Activated CD4-positive, alpha-beta memory T cell treated with anti-CD3 and anti-CD28 coated beads for 36 hours (primary cell): ENCODE measurements at regions not wholly inside any gene's neighbourhood (a gene's known extent, or its start where the extent isn't known, plus 50 kb on each side); places are given as distances from the start of the nearest gene placed in this dataset.
"Not testable (repeated sequence)": the region's sequence is repeated elsewhere in the genome, so short reads cannot be mapped to it uniquely, and the experiment has no call there.

Experiments used
- CTCF ChIA-PET: fragments of 350-600 bp; sonication (Branson Sonifier 250); formaldehyde crosslinking; loops from one replicate; lab custom pipeline; 2021; ENCODE audit warnings: antibody characterized with exemption, inconsistent platforms; lab: Charles Lee
- POLR2A ChIA-PET: fragments of 350-600 bp; sonication (Branson Sonifier 250); formaldehyde crosslinking; loops from one replicate; lab custom pipeline; 2021; ENCODE audit warnings: antibody characterized with exemption; lab: Charles Lee
- DNase-seq: peaks from one replicate; pipeline ENCODE4 v3.0.0-alpha.2; 2020
- H3K27ac Mint-ChIP-seq: one replicate; pipeline ENCODE4 v1.8.0; 2021; ENCODE audit warnings: mixed read lengths
- H3K27me3 Mint-ChIP-seq: one replicate; pipeline ENCODE4 v1.8.0; 2021; ENCODE audit warnings: mixed read lengths
- H3K36me3 Mint-ChIP-seq: one replicate; pipeline ENCODE4 v1.8.0; 2021; ENCODE audit warnings: mixed read lengths
- H3K4me1 Mint-ChIP-seq: one replicate; pipeline ENCODE4 v1.8.0; 2021; ENCODE audit warnings: low read depth, mixed read lengths
- H3K4me3 Mint-ChIP-seq: one replicate; pipeline ENCODE4 v1.8.0; 2021; ENCODE audit warnings: mild to moderate bottlenecking, mixed read lengths
- H3K9me3 Mint-ChIP-seq: one replicate; pipeline ENCODE4 v1.8.0; 2021; ENCODE audit warnings: mixed read lengths
- intact Hi-C: fragments of 100-400 bp; cut with micrococcal nuclease; formaldehyde crosslinking; loops from one replicate; pipeline ENCODE4 v1.15.1; 2023

- Mint-ChIP-seq H3K9me3 (no peaks in the 10 kb centered on the region), H3K4me3 (no peak overlapping the region), H3K27me3 (no peaks in the 10 kb centered on the region), H3K27ac (no peak overlapping the region), H3K4me1 (no peaks in the 10 kb centered on the region), H3K36me3 (no peaks in the 10 kb centered on the region)
- intact Hi-C loops: no loop called here
- ChIA-PET CTCF (interaction anchor here (1.3 kb wide), 1 partner anchor 32 kb away, joined by 4 read pairs; no protein-coding TSS in a partner anchor), POLR2A (no interaction called here)
- no peak for DNase-seq
Measured at GRCh38 chr1:221575605-221576004, 166.3 kb downstream of the DUSP10 start.

GRCh38 chr1:221576268-221576667, 165.6 kb downstream of the DUSP10 start:
- DNase-seq: no peak
- Mint-ChIP-seq H3K36me3 (no peaks in the 10 kb centered on the region), H3K9me3 (no peaks in the 10 kb centered on the region), H3K27me3 (no peaks in the 10 kb centered on the region), H3K4me3 (no peak overlapping the region), H3K4me1 (no peaks in the 10 kb centered on the region), H3K27ac (no peak overlapping the region)
- CTCF ChIA-PET: interaction anchor here (1.3 kb wide), 1 partner anchor 33 kb away, joined by 4 read pairs; no protein-coding TSS in a partner anchor
- intact Hi-C loops: no loop called here
- POLR2A ChIA-PET: no interaction called here

DNA sequence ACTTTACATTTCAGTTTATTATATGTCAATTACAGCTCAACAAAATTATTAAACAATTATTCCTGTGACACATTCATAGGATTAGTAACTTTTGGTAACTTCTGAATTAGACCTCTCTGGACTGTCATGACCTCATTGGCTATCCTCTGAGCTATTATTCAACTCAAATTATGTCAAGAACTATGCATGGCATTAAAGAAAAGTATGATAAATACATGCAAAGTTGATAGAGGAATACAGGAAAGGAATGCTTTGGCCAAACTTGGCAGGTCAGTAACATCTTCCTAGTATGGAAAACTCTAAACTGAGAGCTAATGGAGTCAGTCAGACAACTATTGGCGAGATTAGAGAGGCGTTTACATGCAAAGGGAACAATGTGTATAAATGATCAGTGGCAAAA, 158.4 kb downstream of the DUSP10 start:
- intact Hi-C loops: no loop called here
- POLR2A ChIA-PET: no interaction called here

DNA sequence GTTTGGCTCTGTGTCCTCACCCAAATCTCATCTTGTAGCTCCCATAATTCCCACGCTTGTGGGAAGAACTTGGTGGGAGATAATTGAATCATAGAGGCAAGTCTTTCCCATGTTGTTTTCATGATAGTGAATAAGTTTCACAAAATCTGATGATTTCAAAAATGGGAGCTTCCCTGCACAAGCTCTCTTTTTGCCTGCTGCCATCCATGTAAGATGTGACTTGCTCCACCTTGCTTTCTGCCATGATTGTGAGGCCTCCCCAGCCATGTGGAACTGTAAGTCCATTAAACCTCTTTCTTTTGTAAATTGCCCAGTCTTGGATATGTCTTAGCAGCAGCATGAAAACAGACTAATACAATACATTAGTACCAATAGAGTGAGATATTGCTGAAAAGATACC, 154.9 kb downstream of the DUSP10 start:
- H3K27me3 Mint-ChIP-seq, CTCF ChIA-PET, H3K4me1 Mint-ChIP-seq, H3K4me3 Mint-ChIP-seq, H3K36me3 Mint-ChIP-seq, DNase-seq, H3K27ac Mint-ChIP-seq, intact Hi-C loops, POLR2A ChIA-PET: not testable (repeated sequence)
- H3K9me3 Mint-ChIP-seq: peaks cover 11% of the 10 kb centered on the region

More for the DNA sequence above, 158.4 kb downstream of the DUSP10 start:
- no peak for DNase-seq
- Mint-ChIP-seq H3K36me3 (no peaks in the 10 kb centered on the region), H3K9me3 (peaks cover 11% of the 10 kb centered on the region), H3K4me1 (no peaks in the 10 kb centered on the region), H3K27ac (no peak overlapping the region), H3K27me3 (no peaks in the 10 kb centered on the region), H3K4me3 (no peak overlapping the region)
- CTCF ChIA-PET: no interaction called here

DNA sequence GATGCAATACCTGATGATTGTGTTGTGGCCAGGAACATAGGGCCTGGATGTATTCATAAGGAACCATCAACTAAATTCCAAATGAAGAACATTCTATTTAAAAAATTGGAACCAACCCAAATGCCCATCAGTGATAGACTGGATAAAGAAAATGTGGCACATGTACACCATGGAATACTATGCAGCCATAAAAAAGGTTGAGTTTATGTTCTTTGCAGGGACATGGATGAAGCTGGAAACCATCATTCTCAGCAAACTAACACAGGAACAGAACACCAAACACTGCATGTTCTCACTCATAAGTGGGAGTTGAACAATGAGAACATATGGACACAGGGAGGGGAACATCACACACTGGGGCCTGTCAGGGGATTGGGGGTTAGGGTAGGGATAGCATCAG, 150.6 kb downstream of the DUSP10 start:
- H3K27me3 Mint-ChIP-seq, CTCF ChIA-PET, POLR2A ChIA-PET: not testable (repeated sequence)

GRCh38 chr1:221594576-221594975, 147.3 kb downstream of the DUSP10 start:
- no peak overlapping the region for H3K4me3 Mint-ChIP-seq
- intact Hi-C loops: no loop called here
- H3K27ac Mint-ChIP-seq: no peak overlapping the region
- H3K4me1 Mint-ChIP-seq: no peaks in the 10 kb centered on the region
- DNase-seq: no peak
- no peaks in the 10 kb centered on the region for H3K36me3 Mint-ChIP-seq
- H3K27me3 Mint-ChIP-seq: peaks cover 1% of the 10 kb centered on the region
- H3K9me3 Mint-ChIP-seq: no peaks in the 10 kb centered on the region
- ChIA-PET POLR2A (interaction anchor here (0.8 kb wide), 1 partner anchor 1375 kb away, joined by 3 read pairs; no protein-coding TSS in a partner anchor), CTCF (no interaction called here)

More for the DNA sequence above, 150.6 kb downstream of the DUSP10 start:
- H3K4me1 Mint-ChIP-seq, intact Hi-C loops, H3K27ac Mint-ChIP-seq, H3K4me3 Mint-ChIP-seq, H3K36me3 Mint-ChIP-seq, DNase-seq: not testable (repeated sequence)
- H3K9me3 Mint-ChIP-seq: peaks cover 11% of the 10 kb centered on the region

- Mint-ChIP-seq H3K4me3 (no peak overlapping the region), H3K9me3 (no peaks in the 10 kb centered on the region), H3K36me3 (no peaks in the 10 kb centered on the region), H3K27me3 (peaks cover 1% of the 10 kb centered on the region), H3K27ac (no peak overlapping the region), H3K4me1 (no peaks in the 10 kb centered on the region)
- no peak for DNase-seq
- CTCF ChIA-PET: no interaction called here
- intact Hi-C loops: no loop called here
- POLR2A ChIA-PET: no interaction called here
Measured at GRCh38 chr1:221598122-221598521, 143.8 kb downstream of the DUSP10 start.

GRCh38 chr1:221601166-221601565, 140.7 kb downstream of the DUSP10 start:
- DNase-seq: no peak
- Mint-ChIP-seq H3K4me1 (no peaks in the 10 kb centered on the region), H3K4me3 (no peak overlapping the region), H3K9me3 (no peaks in the 10 kb centered on the region), H3K27ac (no peak overlapping the region), H3K36me3 (no peaks in the 10 kb centered on the region), H3K27me3 (peaks cover 1% of the 10 kb centered on the region)
- ChIA-PET CTCF (no interaction called here), POLR2A (no interaction called here)
- intact Hi-C loops: no loop called here

- Mint-ChIP-seq H3K27ac (no peak overlapping the region), H3K36me3 (no peaks in the 10 kb centered on the region), H3K27me3 (peaks cover 1% of the 10 kb centered on the region), H3K9me3 (no peaks in the 10 kb centered on the region), H3K4me1 (no peaks in the 10 kb centered on the region), H3K4me3 (no peak overlapping the region)
- DNase-seq: no peak
- POLR2A ChIA-PET: no interaction called here
- intact Hi-C loops: no loop called here
- CTCF ChIA-PET: no interaction called here
Measured at GRCh38 chr1:221602830-221603229, 139.1 kb downstream of the DUSP10 start.

DNA sequence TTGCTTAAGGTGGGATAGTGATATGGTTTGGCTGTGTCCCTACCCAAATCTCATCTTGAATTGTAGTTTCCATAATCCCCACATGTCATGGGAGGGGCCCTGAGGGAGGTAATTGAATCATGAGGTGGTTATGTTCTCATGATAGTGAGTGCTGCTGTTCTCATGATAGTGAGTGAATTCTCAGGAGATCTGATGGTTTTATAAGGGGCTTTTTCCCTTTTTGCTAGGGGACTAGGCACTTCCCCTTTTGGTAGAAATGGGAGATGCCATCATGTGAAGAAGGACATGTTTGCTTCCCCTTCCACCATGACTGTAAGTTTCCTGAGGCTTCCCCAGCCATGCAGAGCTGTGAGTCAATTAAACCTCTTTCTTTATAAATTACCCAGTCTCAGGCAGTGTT, 137.5 kb downstream of the DUSP10 start:
- POLR2A ChIA-PET, H3K4me3 Mint-ChIP-seq, CTCF ChIA-PET, DNase-seq, H3K36me3 Mint-ChIP-seq, H3K27me3 Mint-ChIP-seq, H3K4me1 Mint-ChIP-seq, intact Hi-C loops, H3K27ac Mint-ChIP-seq, H3K9me3 Mint-ChIP-seq: not testable (repeated sequence)

DNA sequence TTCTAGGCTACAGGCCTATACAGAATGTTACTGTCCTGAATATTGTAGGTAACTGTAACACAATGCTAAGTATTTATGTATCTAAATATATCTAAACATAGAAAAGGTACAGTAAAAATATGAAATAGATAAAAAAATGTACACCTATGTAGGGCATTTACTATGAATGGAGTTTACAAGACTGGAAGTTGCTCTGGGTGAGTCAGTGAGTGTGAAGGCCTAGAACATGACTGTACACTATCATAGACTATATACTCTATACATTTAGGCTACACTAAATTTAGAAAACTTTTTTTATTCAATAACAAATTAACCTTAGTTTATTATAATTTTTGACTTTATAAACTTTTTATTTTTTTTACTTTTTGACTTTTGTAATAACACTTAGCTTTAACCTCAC, 136.9 kb downstream of the DUSP10 start:
- ChIA-PET CTCF (no interaction called here), POLR2A (no interaction called here)
- DNase-seq: no peak
- no peak overlapping the region for H3K27ac Mint-ChIP-seq
- H3K4me3 Mint-ChIP-seq: no peak overlapping the region
- H3K4me1 Mint-ChIP-seq: no peaks in the 10 kb centered on the region
- no peaks in the 10 kb centered on the region for H3K9me3 Mint-ChIP-seq
- intact Hi-C loops: no loop called here
- H3K27me3 Mint-ChIP-seq: no peaks in the 10 kb centered on the region
- H3K36me3 Mint-ChIP-seq: no peaks in the 10 kb centered on the region

DNA sequence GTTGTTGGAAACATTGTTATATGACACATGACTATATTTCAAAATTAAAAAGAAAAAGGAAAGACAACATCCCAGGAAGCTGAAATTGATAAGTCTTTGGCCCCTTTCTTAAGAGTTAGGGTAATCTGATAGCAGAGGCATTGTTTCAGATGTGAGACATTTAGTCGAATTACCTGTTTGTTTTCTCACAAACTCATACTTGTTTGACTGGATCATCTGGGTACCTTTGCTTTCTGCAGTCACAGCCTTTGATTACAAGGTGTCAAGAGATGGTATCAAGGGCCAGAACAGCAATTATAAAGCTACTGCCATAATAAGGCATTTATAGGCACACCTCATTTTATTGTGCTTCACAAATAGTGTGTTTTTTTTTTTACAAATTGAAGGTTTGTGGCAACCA, 136.3 kb downstream of the DUSP10 start:
- H3K27me3 Mint-ChIP-seq: no peaks in the 10 kb centered on the region
- POLR2A ChIA-PET: no interaction called here
- CTCF ChIA-PET: no interaction called here
- no peaks in the 10 kb centered on the region for H3K9me3 Mint-ChIP-seq
- H3K4me1 Mint-ChIP-seq: no peaks in the 10 kb centered on the region
- intact Hi-C loops: no loop called here
- H3K36me3 Mint-ChIP-seq: no peaks in the 10 kb centered on the region
- H3K27ac Mint-ChIP-seq: no peak overlapping the region
- no peak overlapping the region for H3K4me3 Mint-ChIP-seq
- no peak for DNase-seq

GRCh38 chr1:221606256-221606655, 135.6 kb downstream of the DUSP10 start:
- ChIA-PET POLR2A (no interaction called here), CTCF (no interaction called here)
- H3K9me3 Mint-ChIP-seq: no peaks in the 10 kb centered on the region
- no peaks in the 10 kb centered on the region for H3K27me3 Mint-ChIP-seq
- intact Hi-C loops: no loop called here
- H3K27ac Mint-ChIP-seq: no peak overlapping the region
- H3K4me1 Mint-ChIP-seq: no peaks in the 10 kb centered on the region
- no peak for DNase-seq
- H3K4me3 Mint-ChIP-seq: no peak overlapping the region
- no peaks in the 10 kb centered on the region for H3K36me3 Mint-ChIP-seq
